ENCODE measurements at regions not wholly inside any gene's neighbourhood (a gene's known extent, or its start where the extent isn't known, plus 50 kb on each side); places are given as distances from the start of the nearest gene placed in this dataset.

- TF ChIP-seq CTCF (IDR thresholded peaks at IDR 0.05) (no peak), POLR2A (IDR thresholded peaks at IDR 0.05) (no peak)
Observed at GRCh38 chr16:7209598-7209997, 123.0 kb upstream of the RBFOX1 start.

Data from heart left ventricle (tissue), 13 donors.